ENCODE measurements at regions not wholly inside any gene's neighbourhood (a gene's known extent, or its start where the extent isn't known, plus 50 kb on each side); places are given as distances from the start of the nearest gene placed in this dataset.

- TF ChIP-seq, protein P1, sequence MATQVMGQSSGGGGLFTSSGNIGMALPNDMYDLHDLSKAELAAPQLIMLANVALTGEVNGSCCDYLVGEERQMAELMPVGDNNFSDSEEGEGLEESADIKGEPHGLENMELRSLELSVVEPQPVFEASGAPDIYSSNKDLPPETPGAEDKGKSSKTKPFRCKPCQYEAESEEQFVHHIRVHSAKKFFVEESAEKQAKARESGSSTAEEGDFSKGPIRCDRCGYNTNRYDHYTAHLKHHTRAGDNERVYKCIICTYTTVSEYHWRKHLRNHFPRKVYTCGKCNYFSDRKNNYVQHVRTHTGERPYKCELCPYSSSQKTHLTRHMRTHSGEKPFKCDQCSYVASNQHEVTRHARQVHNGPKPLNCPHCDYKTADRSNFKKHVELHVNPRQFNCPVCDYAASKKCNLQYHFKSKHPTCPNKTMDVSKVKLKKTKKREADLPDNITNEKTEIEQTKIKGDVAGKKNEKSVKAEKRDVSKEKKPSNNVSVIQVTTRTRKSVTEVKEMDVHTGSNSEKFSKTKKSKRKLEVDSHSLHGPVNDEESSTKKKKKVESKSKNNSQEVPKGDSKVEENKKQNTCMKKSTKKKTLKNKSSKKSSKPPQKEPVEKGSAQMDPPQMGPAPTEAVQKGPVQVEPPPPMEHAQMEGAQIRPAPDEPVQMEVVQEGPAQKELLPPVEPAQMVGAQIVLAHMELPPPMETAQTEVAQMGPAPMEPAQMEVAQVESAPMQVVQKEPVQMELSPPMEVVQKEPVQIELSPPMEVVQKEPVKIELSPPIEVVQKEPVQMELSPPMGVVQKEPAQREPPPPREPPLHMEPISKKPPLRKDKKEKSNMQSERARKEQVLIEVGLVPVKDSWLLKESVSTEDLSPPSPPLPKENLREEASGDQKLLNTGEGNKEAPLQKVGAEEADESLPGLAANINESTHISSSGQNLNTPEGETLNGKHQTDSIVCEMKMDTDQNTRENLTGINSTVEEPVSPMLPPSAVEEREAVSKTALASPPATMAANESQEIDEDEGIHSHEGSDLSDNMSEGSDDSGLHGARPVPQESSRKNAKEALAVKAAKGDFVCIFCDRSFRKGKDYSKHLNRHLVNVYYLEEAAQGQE (IDR thresholded peaks at IDR 0.05; ENCODE audit: insufficient read depth in 1 of 2, low read depth in 2 of 2, low read length in 2 of 2), result no peak
- TF ChIP-seq FOXP2 (optimal IDR thresholded peaks at IDR 0.05; ENCODE audit: borderline replicate concordance, extremely low read depth, extremely low read length, insufficient read depth), result no peak
- no peak for TF ChIP-seq SIN3A (IDR thresholded peaks at IDR 0.05; ENCODE audit: borderline replicate concordance, insufficient read depth, low read length)
- TF ChIP-seq TAF1 (IDR thresholded peaks at IDR 0.05; ENCODE audit: borderline replicate concordance, insufficient read depth, low read length), result no peak
- no peak for TF ChIP-seq POLR2AphosphoS5 (IDR thresholded peaks at IDR 0.05; ENCODE audit: low read depth, low read length)
Measured at GRCh38 chr16:63933841-63934240, 1188.0 kb downstream of the CDH11 start.

DNA sequence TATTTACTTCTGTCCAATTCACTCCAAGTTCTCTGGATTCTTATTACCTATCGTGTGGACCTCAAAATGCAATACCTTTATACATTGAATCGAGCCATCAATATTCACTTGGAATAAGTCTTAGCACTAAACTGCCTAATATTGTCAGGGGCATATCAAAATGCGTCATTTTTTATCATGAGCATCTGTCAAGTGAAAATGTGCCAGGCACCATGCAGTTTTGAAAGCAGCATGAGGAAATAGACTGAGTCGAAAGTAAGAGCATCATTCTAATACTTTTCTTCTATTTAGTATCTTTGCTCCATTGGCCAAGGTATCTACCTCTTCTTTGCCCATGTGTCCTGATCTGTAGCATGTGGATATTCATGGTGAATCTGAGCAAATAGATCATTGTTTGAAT, 1193.4 kb downstream of the CDH11 start:
- no peak for TF ChIP-seq SIN3A (IDR thresholded peaks at IDR 0.05; ENCODE audit: borderline replicate concordance, insufficient read depth, low read length)
- TF ChIP-seq, protein P1 (IDR thresholded peaks at IDR 0.05; ENCODE audit: insufficient read depth in 1 of 2, low read depth in 2 of 2, low read length in 2 of 2), result no peak
- TF ChIP-seq TAF1 (IDR thresholded peaks at IDR 0.05; ENCODE audit: borderline replicate concordance, insufficient read depth, low read length), result no peak
- TF ChIP-seq POLR2AphosphoS5 (IDR thresholded peaks at IDR 0.05; ENCODE audit: low read depth, low read length), result no peak
- TF ChIP-seq FOXP2 (optimal IDR thresholded peaks at IDR 0.05; ENCODE audit: borderline replicate concordance, extremely low read depth, extremely low read length, insufficient read depth), result no peak

DNA sequence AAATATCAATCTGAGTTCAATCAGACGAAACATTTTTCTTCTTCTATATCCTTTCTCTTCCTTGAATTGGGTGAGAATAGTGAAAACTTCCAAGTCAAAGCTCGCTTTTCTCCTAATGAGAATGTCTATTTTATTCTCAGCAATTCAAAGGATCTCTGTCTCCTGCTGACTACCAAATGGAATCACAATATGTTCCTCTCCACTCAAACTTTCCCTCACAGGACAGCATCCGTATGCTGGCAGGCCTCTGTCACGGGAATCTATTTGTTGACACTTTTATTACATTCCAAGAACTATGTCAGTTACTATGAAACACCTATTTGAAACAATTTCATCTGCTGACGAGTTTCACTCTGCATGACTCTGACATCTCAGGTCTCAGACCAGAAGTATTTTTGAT, 1196.6 kb downstream of the CDH11 start:
- TF ChIP-seq, protein P1 (IDR thresholded peaks at IDR 0.05; ENCODE audit: insufficient read depth in 1 of 2, low read depth in 2 of 2, low read length in 2 of 2), result no peak
- TF ChIP-seq TAF1 (IDR thresholded peaks at IDR 0.05; ENCODE audit: borderline replicate concordance, insufficient read depth, low read length) (no peak), FOXP2 (optimal IDR thresholded peaks at IDR 0.05; ENCODE audit: borderline replicate concordance, extremely low read depth, extremely low read length, insufficient read depth) (no peak), SIN3A (IDR thresholded peaks at IDR 0.05; ENCODE audit: borderline replicate concordance, insufficient read depth, low read length) (no peak), POLR2AphosphoS5 (IDR thresholded peaks at IDR 0.05; ENCODE audit: low read depth, low read length) (no peak)

- TF ChIP-seq POLR2AphosphoS5 (IDR thresholded peaks at IDR 0.05; ENCODE audit: low read depth, low read length) (no peak), FOXP2 (optimal IDR thresholded peaks at IDR 0.05; ENCODE audit: borderline replicate concordance, extremely low read depth, extremely low read length, insufficient read depth) (no peak), SIN3A (IDR thresholded peaks at IDR 0.05; ENCODE audit: borderline replicate concordance, insufficient read depth, low read length) (no peak)
Measured at GRCh38 chr16:63922560-63922959, 1199.3 kb downstream of the CDH11 start.

DNA sequence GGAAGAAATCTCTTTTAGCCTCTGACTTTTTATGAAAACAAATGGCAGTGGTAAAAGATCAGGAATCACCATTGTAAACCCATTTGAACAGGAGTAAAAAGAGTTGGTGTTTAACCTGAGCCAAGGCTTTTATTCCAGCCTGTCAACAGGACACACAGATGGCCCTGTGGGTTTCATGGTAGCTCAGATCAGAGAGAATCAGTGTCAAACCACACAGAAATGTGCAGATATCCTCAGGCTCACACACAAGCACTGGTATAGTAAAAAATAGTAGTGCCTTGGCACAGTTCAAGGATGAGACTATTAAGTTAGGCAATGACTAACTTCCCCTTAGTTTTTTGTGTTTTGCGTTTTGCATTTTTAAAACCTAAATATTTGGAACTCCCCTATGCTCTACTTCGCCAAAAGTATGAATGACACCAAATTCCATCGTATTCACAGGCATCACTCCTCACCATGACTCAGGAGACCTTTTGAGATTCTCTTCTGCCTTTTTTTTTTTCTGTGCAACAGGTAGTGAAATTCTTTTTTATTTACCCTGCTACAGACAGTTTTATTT, 1200.0 kb downstream of the CDH11 start:
- TF ChIP-seq POLR2AphosphoS5 (IDR thresholded peaks at IDR 0.05; ENCODE audit: low read depth, low read length) (no peak), TAF1 (IDR thresholded peaks at IDR 0.05; ENCODE audit: borderline replicate concordance, insufficient read depth, low read length) (no peak), FOXP2 (optimal IDR thresholded peaks at IDR 0.05; ENCODE audit: borderline replicate concordance, extremely low read depth, extremely low read length, insufficient read depth) (no peak), SIN3A (IDR thresholded peaks at IDR 0.05; ENCODE audit: borderline replicate concordance, insufficient read depth, low read length) (no peak)
- TF ChIP-seq, protein P1 (IDR thresholded peaks at IDR 0.05; ENCODE audit: insufficient read depth in 1 of 2, low read depth in 2 of 2, low read length in 2 of 2), result no peak

Data from PFSK-1 (cell line).